ENCODE measurements at regions not wholly inside any gene's neighbourhood (a gene's known extent, or its start where the extent isn't known, plus 50 kb on each side); places are given as distances from the start of the nearest gene placed in this dataset.

- H3K4me1 ChIP-seq, result no peaks in the 10 kb centered on the region
- H3K27me3 ChIP-seq (ENCODE audit: low read depth), result no peaks in the 10 kb centered on the region
- no peaks in the 10 kb centered on the region for H3K36me3 ChIP-seq
- H3K9me3 ChIP-seq (replicated peaks), result no peaks in the 10 kb centered on the region
- intact Hi-C loops (cut with micrococcal nuclease), result no loop called here
- H3K27ac ChIP-seq (replicated peaks), result no peak overlapping the region
- H3K4me3 ChIP-seq, result no peak overlapping the region
- no peak for TF ChIP-seq CTCF (IDR thresholded peaks at IDR 0.05; ENCODE audit: borderline replicate concordance)
- DNase-seq, result no peak
These were observed 160.2 kb downstream of the TOX3 start for GRCh38 chr16:52386694-52387093.

DNA sequence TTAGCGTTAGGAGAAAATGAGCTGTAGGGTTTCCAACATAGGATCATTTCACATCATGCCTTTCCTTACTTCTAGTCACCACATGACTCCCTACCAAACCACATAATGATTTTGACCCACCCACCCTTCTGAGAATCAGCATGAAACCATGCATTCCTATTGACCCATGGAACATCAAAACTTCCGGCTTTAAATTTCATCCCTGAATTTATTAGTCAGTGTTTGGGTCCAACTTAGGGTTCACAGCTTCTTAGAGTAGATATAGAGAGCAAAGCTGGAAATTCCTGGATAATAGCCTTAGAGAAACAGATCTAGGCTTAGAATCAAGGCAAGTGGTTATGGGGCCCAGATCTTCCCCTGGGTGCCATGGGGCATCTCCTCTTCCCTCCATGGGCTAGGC is 162.6 kb downstream of the TOX3 start:
- intact Hi-C loops (cut with micrococcal nuclease), result no loop called here
- DNase-seq, result no peak
- Histone ChIP-seq H3K4me1 (no peaks in the 10 kb centered on the region), H3K9me3 (replicated peaks) (no peaks in the 10 kb centered on the region), H3K27me3 (ENCODE audit: low read depth) (no peaks in the 10 kb centered on the region), H3K36me3 (no peaks in the 10 kb centered on the region), H3K27ac (replicated peaks) (no peak overlapping the region), H3K4me3 (no peak overlapping the region)
- TF ChIP-seq CTCF (IDR thresholded peaks at IDR 0.05; ENCODE audit: borderline replicate concordance), result no peak

- Histone ChIP-seq H3K4me1 (no peaks in the 10 kb centered on the region), H3K27ac (replicated peaks) (no peak overlapping the region), H3K36me3 (no peaks in the 10 kb centered on the region), H3K9me3 (replicated peaks) (no peaks in the 10 kb centered on the region), H3K4me3 (no peak overlapping the region), H3K27me3 (ENCODE audit: low read depth) (no peaks in the 10 kb centered on the region)
- DNase-seq, result no peak
- intact Hi-C loops (cut with micrococcal nuclease), result no loop called here
- TF ChIP-seq CTCF (IDR thresholded peaks at IDR 0.05; ENCODE audit: borderline replicate concordance), result no peak
These were observed 163.2 kb downstream of the TOX3 start for GRCh38 chr16:52383640-52384292.

DNA sequence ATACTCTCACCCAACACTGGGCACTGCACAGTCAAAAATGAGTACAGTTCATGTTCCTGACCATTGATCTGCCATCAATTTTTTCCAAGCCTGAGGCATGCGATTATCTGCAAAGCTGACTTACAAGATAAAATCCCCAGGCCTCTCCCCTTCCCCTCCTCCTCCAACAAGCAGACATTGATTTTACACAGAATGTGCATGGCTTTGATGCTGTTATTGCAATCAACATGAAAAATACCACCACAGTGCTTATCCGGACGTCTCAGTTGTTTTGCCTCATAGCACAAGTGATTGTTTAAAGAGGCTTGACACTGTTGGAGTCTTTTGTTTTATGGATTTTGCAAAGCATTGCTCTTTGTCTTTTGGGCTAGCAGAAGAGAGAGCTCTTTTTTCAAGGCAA is 163.8 kb downstream of the TOX3 start:
- Histone ChIP-seq H3K36me3 (no peaks in the 10 kb centered on the region), H3K27ac (replicated peaks) (no peak overlapping the region), H3K9me3 (replicated peaks) (no peaks in the 10 kb centered on the region), H3K4me1 (no peaks in the 10 kb centered on the region), H3K27me3 (ENCODE audit: low read depth) (no peaks in the 10 kb centered on the region), H3K4me3 (no peak overlapping the region)
- no peak for TF ChIP-seq CTCF (IDR thresholded peaks at IDR 0.05; ENCODE audit: borderline replicate concordance)
- intact Hi-C loops (cut with micrococcal nuclease), result no loop called here
- DNase-seq, result no peak

GRCh38 chr16:52379551-52379950 is 167.4 kb downstream of the TOX3 start:
- H3K27me3 ChIP-seq (ENCODE audit: low read depth), result no peaks in the 10 kb centered on the region
- no peaks in the 10 kb centered on the region for H3K4me1 ChIP-seq
- no peaks in the 10 kb centered on the region for H3K36me3 ChIP-seq
- H3K9me3 ChIP-seq (replicated peaks), result no peaks in the 10 kb centered on the region
- H3K4me3 ChIP-seq, result no peak overlapping the region
- intact Hi-C loops (cut with micrococcal nuclease), result no loop called here
- no peak for TF ChIP-seq CTCF (IDR thresholded peaks at IDR 0.05; ENCODE audit: borderline replicate concordance)
- no peak for DNase-seq
- H3K27ac ChIP-seq (replicated peaks), result no peak overlapping the region

Data from left ventricle myocardium inferior (tissue), 1 donor.